ENCODE measurements at regions not wholly inside any gene's neighbourhood (a gene's known extent, or its start where the extent isn't known, plus 50 kb on each side); places are given as distances from the start of the nearest gene placed in this dataset.
"Not testable (repeated sequence)": the region's sequence is repeated elsewhere in the genome, so short reads cannot be mapped to it uniquely, and the experiment has no call there.

- no peak for DNase-seq (ENCODE audit: low spot score)
These were observed 469.2 kb upstream of the ANO5 start for GRCh38 chr11:21723678-21724077.

- DNase-seq (ENCODE audit: low spot score) = no peak
These were observed 465.8 kb upstream of the ANO5 start for GRCh38 chr11:21727102-21727501.

- no peak for DNase-seq (ENCODE audit: low spot score)
These were observed 456.5 kb upstream of the ANO5 start for GRCh38 chr11:21736404-21736803.

- DNase-seq (ENCODE audit: low spot score) = not testable (repeated sequence)
These were observed 440.2 kb upstream of the ANO5 start for GRCh38 chr11:21752475-21753243.

GRCh38 chr11:21753244-21753767 is 439.6 kb upstream of the ANO5 start:
- DNase-seq (ENCODE audit: low spot score) = not testable (repeated sequence)

GRCh38 chr11:21761000-21761399 is 431.9 kb upstream of the ANO5 start:
- DNase-seq (ENCODE audit: low spot score) = no peak

GRCh38 chr11:21768388-21768787 is 424.5 kb upstream of the ANO5 start:
- no peak for DNase-seq (ENCODE audit: low spot score)

- no peak for DNase-seq (ENCODE audit: low spot score)
These were observed 423.7 kb upstream of the ANO5 start for GRCh38 chr11:21769188-21769587.

- no peak for DNase-seq (ENCODE audit: low spot score)
These were observed 421.8 kb upstream of the ANO5 start for GRCh38 chr11:21771097-21771496.

GRCh38 chr11:21774212-21774611 is 418.7 kb upstream of the ANO5 start:
- DNase-seq (ENCODE audit: low spot score) = no peak

GRCh38 chr11:21775911-21776310 is 417.0 kb upstream of the ANO5 start:
- DNase-seq (ENCODE audit: low spot score) = no peak

- DNase-seq (ENCODE audit: low spot score) = no peak
These were observed 408.9 kb upstream of the ANO5 start for GRCh38 chr11:21783954-21784353.

- DNase-seq (ENCODE audit: low spot score) = no peak
These were observed 407.5 kb upstream of the ANO5 start for GRCh38 chr11:21785351-21785750.

GRCh38 chr11:21794306-21794705 is 398.6 kb upstream of the ANO5 start:
- no peak for DNase-seq (ENCODE audit: low spot score)

- no peak for DNase-seq (ENCODE audit: low spot score)
These were observed 394.7 kb upstream of the ANO5 start for GRCh38 chr11:21798216-21798615.

- DNase-seq (ENCODE audit: low spot score) = not testable (repeated sequence)
These were observed 388.4 kb upstream of the ANO5 start for GRCh38 chr11:21804523-21804922.

GRCh38 chr11:21806508-21806907 is 386.4 kb upstream of the ANO5 start:
- peak; percentile 4 for DNase-seq (ENCODE audit: low spot score)

- no peak for DNase-seq (ENCODE audit: low spot score)
These were observed 385.9 kb upstream of the ANO5 start for GRCh38 chr11:21806947-21807346.

GRCh38 chr11:21807350-21807749 is 385.5 kb upstream of the ANO5 start:
- DNase-seq (ENCODE audit: low spot score) = no peak

GRCh38 chr11:21810650-21811049 is 382.2 kb upstream of the ANO5 start:
- DNase-seq (ENCODE audit: low spot score) = peak; percentile 18

- DNase-seq (ENCODE audit: low spot score) = no peak
These were observed 381.3 kb upstream of the ANO5 start for GRCh38 chr11:21811572-21811971.

GRCh38 chr11:21814169-21814568 is 378.7 kb upstream of the ANO5 start:
- peak; percentile 35 for DNase-seq (ENCODE audit: low spot score)

GRCh38 chr11:21817696-21818095 is 375.2 kb upstream of the ANO5 start:
- DNase-seq (ENCODE audit: low spot score) = no peak

GRCh38 chr11:21820176-21820575 is 372.7 kb upstream of the ANO5 start:
- no peak for DNase-seq (ENCODE audit: low spot score)

All from SW480 (cell line).